EH (cell line): ENCODE measurements at regions not wholly inside any gene's neighbourhood (a gene's known extent, or its start where the extent isn't known, plus 50 kb on each side); places are given as distances from the start of the nearest gene placed in this dataset.

ENCODE experiments used
- DNase-seq: peaks from one replicate; pipeline ENCODE4 v3.0.0-alpha.2; 2015; ENCODE audit warnings: low read depth

- DNase-seq: no peak
Observed at GRCh38 chr1:230005040-230005439, 62.0 kb upstream of the GALNT2 start.

- DNase-seq: no peak
Observed at GRCh38 chr1:230008721-230009120, 58.3 kb upstream of the GALNT2 start.

- no peak for DNase-seq
Observed at GRCh38 chr1:230009611-230010313, 57.3 kb upstream of the GALNT2 start.

- DNase-seq: no peak
Observed at GRCh38 chr1:230010603-230011332, 56.3 kb upstream of the GALNT2 start.

GRCh38 chr1:230011333-230012092 lies 55.5 kb upstream of the GALNT2 start:
- DNase-seq: no peak

GRCh38 chr1:230012093-230012393 lies 55.0 kb upstream of the GALNT2 start:
- DNase-seq: no peak

GRCh38 chr1:230012741-230013140 lies 54.3 kb upstream of the GALNT2 start:
- no peak for DNase-seq

- DNase-seq: no peak
Observed at GRCh38 chr1:230016159-230016558, 50.9 kb upstream of the GALNT2 start.
